ENCODE measurements at regions not wholly inside any gene's neighbourhood (a gene's known extent, or its start where the extent isn't known, plus 50 kb on each side); places are given as distances from the start of the nearest gene placed in this dataset.
"Not testable (repeated sequence)": the region's sequence is repeated elsewhere in the genome, so short reads cannot be mapped to it uniquely, and the experiment has no call there.

- no peak for DNase-seq (ENCODE audit: low read depth)
Observed at GRCh38 chrX:4675686-4676300, 962.3 kb upstream of the PRKX start.

- no peak for DNase-seq (ENCODE audit: low read depth)
Observed at GRCh38 chrX:4674028-4674782, 960.8 kb upstream of the PRKX start.

- no peak for DNase-seq (ENCODE audit: low read depth)
Observed at GRCh38 chrX:4671344-4671743, 957.9 kb upstream of the PRKX start.

- no peak for DNase-seq (ENCODE audit: low read depth)
Observed at GRCh38 chrX:4670606-4671005, 957.2 kb upstream of the PRKX start.

- no peak for DNase-seq (ENCODE audit: low read depth)
Observed at GRCh38 chrX:4668802-4669536, 955.5 kb upstream of the PRKX start.

GRCh38 chrX:4663085-4663484 is 949.6 kb upstream of the PRKX start:
- no peak for DNase-seq (ENCODE audit: low read depth)

- DNase-seq (ENCODE audit: low read depth) = no peak
Observed at GRCh38 chrX:4661771-4662170, 948.3 kb upstream of the PRKX start.

- no peak for DNase-seq (ENCODE audit: low read depth)
Observed at GRCh38 chrX:4656419-4656818, 943.0 kb upstream of the PRKX start.

- no peak for DNase-seq (ENCODE audit: low read depth)
Observed at GRCh38 chrX:4655743-4656142, 942.3 kb upstream of the PRKX start.

GRCh38 chrX:4642114-4642513 is 928.7 kb upstream of the PRKX start:
- DNase-seq (ENCODE audit: low read depth) = no peak

- no peak for DNase-seq (ENCODE audit: low read depth)
Observed at GRCh38 chrX:4638036-4638435, 924.6 kb upstream of the PRKX start.

- no peak for DNase-seq (ENCODE audit: low read depth)
Observed at GRCh38 chrX:4627414-4627813, 914.0 kb upstream of the PRKX start.

- no peak for DNase-seq (ENCODE audit: low read depth)
Observed at GRCh38 chrX:4622486-4623167, 909.2 kb upstream of the PRKX start.

- not testable (repeated sequence) for DNase-seq (ENCODE audit: low read depth)
Observed at GRCh38 chrX:4613651-4614050, 900.2 kb upstream of the PRKX start.

GRCh38 chrX:4588893-4589292 is 875.4 kb upstream of the PRKX start:
- DNase-seq (ENCODE audit: low read depth) = no peak

- DNase-seq (ENCODE audit: low read depth) = no peak
Observed at GRCh38 chrX:4588466-4588865, 875.0 kb upstream of the PRKX start.

- DNase-seq (ENCODE audit: low read depth) = no peak
Observed at GRCh38 chrX:4588056-4588455, 874.6 kb upstream of the PRKX start.

- DNase-seq (ENCODE audit: low read depth) = no peak
Observed at GRCh38 chrX:4579999-4580398, 866.5 kb upstream of the PRKX start.

- no peak for DNase-seq (ENCODE audit: low read depth)
Observed at GRCh38 chrX:4579480-4579879, 866.0 kb upstream of the PRKX start.

- DNase-seq (ENCODE audit: low read depth) = no peak
Observed at GRCh38 chrX:4572691-4573090, 859.2 kb upstream of the PRKX start.

- DNase-seq (ENCODE audit: low read depth) = no peak
Observed at GRCh38 chrX:4570151-4570550, 856.7 kb upstream of the PRKX start.

GRCh38 chrX:4560192-4560591 is 846.7 kb upstream of the PRKX start:
- DNase-seq (ENCODE audit: low read depth) = no peak

- DNase-seq (ENCODE audit: low read depth) = no peak
Observed at GRCh38 chrX:4550018-4550417, 836.6 kb upstream of the PRKX start.

Data from activated T-cell treated with anti-CD3 and anti-CD28 coated beads for 24 hours (primary cell).